ENCODE measurements at regions not wholly inside any gene's neighbourhood (a gene's known extent, or its start where the extent isn't known, plus 50 kb on each side); places are given as distances from the start of the nearest gene placed in this dataset.

DNA sequence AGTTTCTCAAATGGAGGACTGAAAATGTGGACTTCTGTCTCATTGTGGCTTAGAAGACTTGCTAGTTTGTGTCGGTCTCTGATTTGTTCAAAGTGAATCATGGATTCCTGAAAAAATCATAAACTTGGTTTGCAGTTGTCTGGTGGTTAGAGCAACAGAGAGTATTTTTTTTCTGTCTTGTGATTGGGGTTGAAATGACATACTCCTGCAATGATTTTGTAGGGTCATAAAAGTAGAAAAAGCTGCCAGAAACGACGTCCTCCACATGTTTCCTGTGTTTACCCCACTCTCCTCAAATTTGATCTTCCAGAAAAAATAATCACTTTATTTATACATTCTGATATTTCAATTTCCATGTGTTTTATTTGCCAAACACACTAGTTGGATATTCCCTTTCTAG, 219.2 kb upstream of the PGR start:
- Histone ChIP-seq H3K4me3 (ENCODE audit: low read length in 2 of 2) (no peak overlapping the region), H3K9ac (ENCODE audit: low read depth, low read length, poor library complexity) (no peak overlapping the region), H2BK120ac (ENCODE audit: low read depth, low read length) (no peak overlapping the region), H2BK12ac (ENCODE audit: low read length) (no peak overlapping the region), H3K4me1 (ENCODE audit: control insufficient read depth in 2 of 2, insufficient read depth in 1 of 2, low read depth in 1 of 2, low read length in 2 of 2) (no peaks in the 10 kb centered on the region), H2BK15ac (ENCODE audit: low read length) (no peak overlapping the region), H2AK5ac (ENCODE audit: low read depth, low read length) (no peak overlapping the region), H3K36me3 (replicated peaks in 1 of 2; ENCODE audit: control insufficient read depth in 2 of 2, insufficient read depth in 2 of 2, low read length in 2 of 2) (no peaks in the 10 kb centered on the region), H2AFZ (ENCODE audit: low read length) (no peak overlapping the region), H3K4ac (ENCODE audit: low read length) (no peak overlapping the region), H3K18ac (ENCODE audit: low read length) (no peak overlapping the region), H3K4me2 (ENCODE audit: insufficient read depth, low read length, poor library complexity, severe bottlenecking) (no peak overlapping the region), H3K27ac (replicated peaks; ENCODE audit: low read length) (no peak overlapping the region), H3K14ac (ENCODE audit: low read length) (no peak overlapping the region), H2BK5ac (ENCODE audit: low read length) (no peak overlapping the region), H3K9me3 (replicated peaks in 1 of 2; ENCODE audit: control insufficient read depth in 2 of 2, insufficient read depth in 1 of 2, low read depth in 1 of 2, low read length in 2 of 2) (no peaks in the 10 kb centered on the region), H3K79me1 (ENCODE audit: low read depth, low read length) (no peaks in the 10 kb centered on the region), H4K91ac (ENCODE audit: low read depth, low read length, poor library complexity) (no peak overlapping the region), H3K23ac (ENCODE audit: low read depth, low read length, poor library complexity) (no peak overlapping the region), H3K27me3 (ENCODE audit: control insufficient read depth in 3 of 3, insufficient read depth in 3 of 3, low read depth in 1 of 3, low read length in 3 of 3) (no peaks in the 10 kb centered on the region), H4K8ac (ENCODE audit: low read depth, low read length) (no peak overlapping the region)
- no CpG with 5 or more reads among the region's 3 CpGs for WGBS, 2 donors (ENCODE audit: extremely low coverage in 2 of 2, insufficient read length in 2 of 2, insufficient replicate concordance in 1 of 2)
- no peak for DNase-seq (ENCODE audit: low spot score)

DNA sequence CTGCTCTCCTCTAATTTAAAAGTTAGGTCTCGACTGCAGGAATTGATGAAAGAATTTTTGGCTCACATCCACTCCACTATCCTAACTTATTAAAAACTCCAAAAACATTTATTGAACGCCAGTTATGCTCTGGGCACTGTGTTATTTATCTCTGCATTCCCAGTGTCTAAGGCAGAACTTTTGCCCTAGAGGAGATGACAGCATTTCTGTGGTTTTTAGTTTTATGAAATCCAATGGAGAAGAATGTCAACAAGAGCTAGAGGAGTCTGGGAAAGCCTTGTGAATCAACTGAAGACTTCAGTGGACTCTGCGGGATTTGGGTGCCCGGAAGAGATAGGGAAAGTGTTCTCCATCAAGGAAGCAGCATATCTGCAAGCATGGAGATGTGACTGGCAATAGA, 217.0 kb upstream of the PGR start:
- Histone ChIP-seq H2BK5ac (ENCODE audit: low read length) (no peak overlapping the region), H2AFZ (ENCODE audit: low read length) (no peak overlapping the region), H3K9ac (ENCODE audit: low read depth, low read length, poor library complexity) (no peak overlapping the region), H4K8ac (ENCODE audit: low read depth, low read length) (no peak overlapping the region), H3K27me3 (ENCODE audit: control insufficient read depth in 3 of 3, insufficient read depth in 3 of 3, low read depth in 1 of 3, low read length in 3 of 3) (no peaks in the 10 kb centered on the region), H2AK5ac (ENCODE audit: low read depth, low read length) (no peak overlapping the region), H2BK120ac (ENCODE audit: low read depth, low read length) (no peak overlapping the region), H3K4me2 (ENCODE audit: insufficient read depth, low read length, poor library complexity, severe bottlenecking) (no peak overlapping the region), H3K27ac (replicated peaks; ENCODE audit: low read length) (no peak overlapping the region), H3K36me3 (replicated peaks in 1 of 2; ENCODE audit: control insufficient read depth in 2 of 2, insufficient read depth in 2 of 2, low read length in 2 of 2) (no peaks in the 10 kb centered on the region), H3K14ac (ENCODE audit: low read length) (no peak overlapping the region), H3K9me3 (replicated peaks in 1 of 2; ENCODE audit: control insufficient read depth in 2 of 2, insufficient read depth in 1 of 2, low read depth in 1 of 2, low read length in 2 of 2) (no peaks in the 10 kb centered on the region), H4K91ac (ENCODE audit: low read depth, low read length, poor library complexity) (no peak overlapping the region), H3K79me1 (ENCODE audit: low read depth, low read length) (no peaks in the 10 kb centered on the region), H3K4ac (ENCODE audit: low read length) (no peak overlapping the region), H3K18ac (ENCODE audit: low read length) (no peak overlapping the region), H3K4me3 (ENCODE audit: low read length in 2 of 2) (no peak overlapping the region), H2BK15ac (ENCODE audit: low read length) (no peak overlapping the region), H3K4me1 (ENCODE audit: control insufficient read depth in 2 of 2, insufficient read depth in 1 of 2, low read depth in 1 of 2, low read length in 2 of 2) (no peaks in the 10 kb centered on the region), H3K23ac (ENCODE audit: low read depth, low read length, poor library complexity) (no peak overlapping the region), H2BK12ac (ENCODE audit: low read length) (no peak overlapping the region)
- WGBS, 2 donors (ENCODE audit: extremely low coverage in 2 of 2, insufficient read length in 2 of 2, insufficient replicate concordance in 1 of 2), result no CpG with 5 or more reads among the region's 4 CpGs
- DNase-seq (ENCODE audit: low spot score), result no peak

DNA sequence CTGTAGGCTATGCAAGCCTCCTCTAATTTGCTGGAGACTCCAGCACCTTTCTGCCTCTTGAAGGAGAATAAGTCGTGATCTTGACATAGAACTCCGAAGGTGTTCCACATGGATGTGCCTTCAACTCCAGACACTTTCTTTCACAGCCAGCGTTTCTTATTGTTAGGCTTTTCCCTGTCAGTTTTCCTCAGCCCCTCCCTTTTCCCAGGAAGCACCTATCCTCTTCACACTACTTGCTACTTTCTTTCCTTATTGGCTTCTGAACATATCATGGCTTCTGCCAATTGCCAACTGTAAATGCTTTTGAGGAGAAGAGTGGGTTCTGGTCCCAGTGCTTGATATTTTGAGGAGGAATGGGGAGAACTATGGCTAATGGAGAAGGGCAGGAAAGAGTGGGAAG, 216.3 kb upstream of the PGR start:
- no peak overlapping the region for H4K91ac ChIP-seq (ENCODE audit: low read depth, low read length, poor library complexity)

DNA sequence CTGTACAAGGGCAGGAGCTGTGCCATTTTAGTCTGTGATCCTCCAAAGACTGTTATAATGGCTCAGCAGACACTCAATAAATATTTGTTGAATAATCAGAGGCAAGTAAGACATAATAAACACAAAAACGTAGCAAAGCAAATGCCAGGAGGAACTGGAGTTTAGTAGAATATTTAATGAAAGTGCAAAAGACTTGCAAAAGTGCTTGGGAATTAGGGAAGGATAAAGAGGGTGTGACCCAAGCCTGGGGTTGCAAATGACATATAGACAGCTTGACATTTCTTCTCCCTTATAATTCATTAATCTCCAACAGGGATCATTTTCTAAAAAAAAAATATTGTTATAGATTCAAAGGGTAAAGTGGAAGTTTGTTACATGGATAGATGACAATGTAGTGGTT, 212.7 kb upstream of the PGR start:
- H3K4me3 ChIP-seq (ENCODE audit: low read length in 2 of 2), result no peak overlapping the region
- no peak overlapping the region for H3K9ac ChIP-seq (ENCODE audit: low read depth, low read length, poor library complexity)
- H3K4ac ChIP-seq (ENCODE audit: low read length), result no peak overlapping the region
- no peak overlapping the region for H2AK5ac ChIP-seq (ENCODE audit: low read depth, low read length)
- no peaks in the 10 kb centered on the region for H3K27me3 ChIP-seq (ENCODE audit: control insufficient read depth in 3 of 3, insufficient read depth in 3 of 3, low read depth in 1 of 3, low read length in 3 of 3)
- no peak overlapping the region for H2AFZ ChIP-seq (ENCODE audit: low read length)
- H3K36me3 ChIP-seq (replicated peaks in 1 of 2; ENCODE audit: control insufficient read depth in 2 of 2, insufficient read depth in 2 of 2, low read length in 2 of 2), result no peaks in the 10 kb centered on the region
- H3K4me2 ChIP-seq (ENCODE audit: insufficient read depth, low read length, poor library complexity, severe bottlenecking), result no peak overlapping the region
- no peaks in the 10 kb centered on the region for H3K4me1 ChIP-seq (ENCODE audit: control insufficient read depth in 2 of 2, insufficient read depth in 1 of 2, low read depth in 1 of 2, low read length in 2 of 2)
- no peak overlapping the region for H3K23ac ChIP-seq (ENCODE audit: low read depth, low read length, poor library complexity)
- no peak overlapping the region for H2BK12ac ChIP-seq (ENCODE audit: low read length)
- H4K91ac ChIP-seq (ENCODE audit: low read depth, low read length, poor library complexity), result no peak overlapping the region
- H3K79me1 ChIP-seq (ENCODE audit: low read depth, low read length), result no peaks in the 10 kb centered on the region
- H2BK120ac ChIP-seq (ENCODE audit: low read depth, low read length), result no peak overlapping the region
- H2BK5ac ChIP-seq (ENCODE audit: low read length), result no peak overlapping the region
- H3K27ac ChIP-seq (replicated peaks; ENCODE audit: low read length), result no peak overlapping the region
- H2BK15ac ChIP-seq (ENCODE audit: low read length), result no peak overlapping the region
- H3K9me3 ChIP-seq (replicated peaks in 1 of 2; ENCODE audit: control insufficient read depth in 2 of 2, insufficient read depth in 1 of 2, low read depth in 1 of 2, low read length in 2 of 2), result no peaks in the 10 kb centered on the region
- no peak for DNase-seq (ENCODE audit: low spot score)
- WGBS, 2 donors (ENCODE audit: extremely low coverage in 2 of 2, insufficient read length in 2 of 2, insufficient replicate concordance in 1 of 2), result no CpG with 5 or more reads among the region's 1 CpG
- no peak overlapping the region for H3K14ac ChIP-seq (ENCODE audit: low read length)
- no peak overlapping the region for H4K8ac ChIP-seq (ENCODE audit: low read depth, low read length)
- no peak overlapping the region for H3K18ac ChIP-seq (ENCODE audit: low read length)

More for the DNA sequence above, 216.3 kb upstream of the PGR start:
- H3K27me3 ChIP-seq (ENCODE audit: control insufficient read depth in 3 of 3, insufficient read depth in 3 of 3, low read depth in 1 of 3, low read length in 3 of 3), result no peaks in the 10 kb centered on the region
- no peak overlapping the region for H3K23ac ChIP-seq (ENCODE audit: low read depth, low read length, poor library complexity)
- H3K4me1 ChIP-seq (ENCODE audit: control insufficient read depth in 2 of 2, insufficient read depth in 1 of 2, low read depth in 1 of 2, low read length in 2 of 2), result no peaks in the 10 kb centered on the region
- no peak overlapping the region for H3K4me3 ChIP-seq (ENCODE audit: low read length in 2 of 2)
- H2BK12ac ChIP-seq (ENCODE audit: low read length), result no peak overlapping the region
- DNase-seq (ENCODE audit: low spot score), result no peak
- H2BK15ac ChIP-seq (ENCODE audit: low read length), result no peak overlapping the region
- H2BK120ac ChIP-seq (ENCODE audit: low read depth, low read length), result no peak overlapping the region
- H2AFZ ChIP-seq (ENCODE audit: low read length), result no peak overlapping the region
- no peaks in the 10 kb centered on the region for H3K36me3 ChIP-seq (replicated peaks in 1 of 2; ENCODE audit: control insufficient read depth in 2 of 2, insufficient read depth in 2 of 2, low read length in 2 of 2)
- no peaks in the 10 kb centered on the region for H3K79me1 ChIP-seq (ENCODE audit: low read depth, low read length)
- H3K9me3 ChIP-seq (replicated peaks in 1 of 2; ENCODE audit: control insufficient read depth in 2 of 2, insufficient read depth in 1 of 2, low read depth in 1 of 2, low read length in 2 of 2), result no peaks in the 10 kb centered on the region
- no CpG with 5 or more reads among the region's 3 CpGs for WGBS, 2 donors (ENCODE audit: extremely low coverage in 2 of 2, insufficient read length in 2 of 2, insufficient replicate concordance in 1 of 2)
- no peak overlapping the region for H3K14ac ChIP-seq (ENCODE audit: low read length)
- no peak overlapping the region for H3K27ac ChIP-seq (replicated peaks; ENCODE audit: low read length)
- H3K18ac ChIP-seq (ENCODE audit: low read length), result no peak overlapping the region
- no peak overlapping the region for H2AK5ac ChIP-seq (ENCODE audit: low read depth, low read length)
- no peak overlapping the region for H3K9ac ChIP-seq (ENCODE audit: low read depth, low read length, poor library complexity)
- no peak overlapping the region for H3K4ac ChIP-seq (ENCODE audit: low read length)
- H4K8ac ChIP-seq (ENCODE audit: low read depth, low read length), result no peak overlapping the region
- no peak overlapping the region for H3K4me2 ChIP-seq (ENCODE audit: insufficient read depth, low read length, poor library complexity, severe bottlenecking)
- H2BK5ac ChIP-seq (ENCODE audit: low read length), result no peak overlapping the region

Measured in neuronal stem cell (in vitro differentiated cells).